Hepatocyte (in vitro differentiated cells): ENCODE measurements at regions not wholly inside any gene's neighbourhood (a gene's known extent, or its start where the extent isn't known, plus 50 kb on each side); places are given as distances from the start of the nearest gene placed in this dataset.

ENCODE experiments used
- DNase-seq: peaks from one replicate; pipeline ENCODE4 v3.0.0-alpha.2; 2016; ENCODE audit warnings: low spot score
- H2AFZ ChIP-seq: fragments of 200-600 bp; sonication (generic); 2 replicates; pipeline ENCODE4 v1.6.0; 2016; ENCODE audit warnings: antibody characterized with exemption, mild to moderate bottlenecking
- H3K27ac ChIP-seq: fragments of 200-600 bp; sonication (generic); 2 replicates; pipeline ENCODE4 v1.5.1; 2016; ENCODE audit warnings: mild to moderate bottlenecking
- H3K27me3 ChIP-seq: fragments of 200-600 bp; sonication (generic); 2 replicates; pipeline ENCODE4 v1.6.1; 2016
- H3K36me3 ChIP-seq: fragments of 200-600 bp; sonication (generic); replicated peaks from 2 replicates; pipeline ENCODE4 v1.5.1; 2016; ENCODE audit warnings: low read depth; ENCODE audit not compliant: insufficient read depth
- H3K4me1 ChIP-seq: fragments of 200-600 bp; sonication (generic); 2 replicates; pipeline ENCODE4 v1.5.1; 2016; ENCODE audit warnings: mild to moderate bottlenecking, moderate library complexity; ENCODE audit not compliant: insufficient read depth
- H3K4me2 ChIP-seq: fragments of 200-600 bp; sonication (generic); 2 replicates; pipeline ENCODE4 v1.6.0; 2016
- H3K4me3 ChIP-seq: fragments of 200-600 bp; sonication (generic); 2 replicates; pipeline ENCODE4 v1.5.1; 2016; ENCODE audit warnings: mild to moderate bottlenecking
- H3K79me2 ChIP-seq: fragments of 200-600 bp; sonication (generic); 2 replicates; pipeline ENCODE4 v1.6.0; 2017; ENCODE audit warnings: mild to moderate bottlenecking
- H3K9me2 ChIP-seq: fragments of 200-600 bp; sonication (generic); replicated peaks from 2 replicates; pipeline ENCODE4 v1.6.0; 2017; ENCODE audit warnings: mild to moderate bottlenecking; ENCODE audit not compliant: insufficient read depth
- H3K9me3 ChIP-seq: fragments of 200-600 bp; sonication (generic); 2 replicates; pipeline ENCODE4 v1.5.1; 2016; ENCODE audit warnings: low read depth, mild to moderate bottlenecking
- H4K20me1 ChIP-seq: fragments of 200-600 bp; sonication (generic); 2 replicates; pipeline ENCODE4 v1.6.0; 2016; ENCODE audit warnings: mild to moderate bottlenecking; ENCODE audit not compliant: insufficient read depth, poor library complexity, severe bottlenecking
- CTCF ChIP-seq: fragments of 200-600 bp; sonication (generic); IDR thresholded peaks from 2 replicates; pipeline ENCODE4 v1.5.1; 2016; ENCODE audit warnings: antibody characterized with exemption, mild to moderate bottlenecking; ENCODE audit not compliant: poor library complexity
- EZH2 ChIP-seq: fragments of 200-600 bp; sonication (generic); IDR thresholded peaks from 2 replicates; pipeline ENCODE4 v1.6.1; 2016; ENCODE audit warnings: antibody characterized with exemption, mild to moderate bottlenecking, borderline replicate concordance
- EZH2phosphoT487 ChIP-seq: fragments of 200-600 bp; sonication (generic); IDR thresholded peaks from one replicate; pipeline ENCODE4 v1.6.1; 2018; ENCODE audit warnings: antibody characterized with exemption, mild to moderate bottlenecking, low read depth, moderate library complexity; ENCODE audit not compliant: unreplicated experiment, severe bottlenecking
- WGBS: methylation state at CpG from one replicate; pipeline ENCODE4 v1.1.6; 2016; ENCODE audit warnings: low lambda C conversion rate; ENCODE audit errors: missing lambda C conversion rate; 5-methylcytosine and 5-hydroxymethylcytosine counted together

- Histone ChIP-seq H3K4me1 (no peaks in the 10 kb centered on the region), H2AFZ (no peak overlapping the region), H3K79me2 (no peaks in the 10 kb centered on the region), H4K20me1 (no peaks in the 10 kb centered on the region), H3K36me3 (no peaks in the 10 kb centered on the region), H3K4me3 (no peak overlapping the region), H3K4me2 (no peak overlapping the region), H3K27ac (no peak overlapping the region), H3K9me2 (no peaks in the 10 kb centered on the region), H3K9me3 (no peaks in the 10 kb centered on the region), H3K27me3 (no peaks in the 10 kb centered on the region)
- 53% methylated on average over 9 of the region's 9 CpGs for WGBS
- no peak for DNase-seq
- TF ChIP-seq EZH2phosphoT487 (no peak), CTCF (no peak), EZH2 (no peak)
These were observed 177.9 kb downstream of the NRP2 start for GRCh38 chr2:205860181-205860580.

- no peaks in the 10 kb centered on the region for H3K9me2 ChIP-seq
- no peaks in the 10 kb centered on the region for H3K4me1 ChIP-seq
- TF ChIP-seq EZH2 (no peak), CTCF (no peak), EZH2phosphoT487 (no peak)
- no peak overlapping the region for H3K4me2 ChIP-seq
- H3K27ac ChIP-seq: no peak overlapping the region
- no peaks in the 10 kb centered on the region for H3K9me3 ChIP-seq
- H4K20me1 ChIP-seq: no peaks in the 10 kb centered on the region
- no peaks in the 10 kb centered on the region for H3K27me3 ChIP-seq
- no peaks in the 10 kb centered on the region for H3K36me3 ChIP-seq
- H3K79me2 ChIP-seq: no peaks in the 10 kb centered on the region
- no peak for DNase-seq
- H2AFZ ChIP-seq: no peak overlapping the region
- H3K4me3 ChIP-seq: no peak overlapping the region
- WGBS: 88% methylated on average over 16 of the region's 16 CpGs
These were observed 176.7 kb downstream of the NRP2 start for GRCh38 chr2:205858881-205859441.

GRCh38 chr2:205858275-205858674 is 176.0 kb downstream of the NRP2 start:
- Histone ChIP-seq H3K9me3 (no peaks in the 10 kb centered on the region), H2AFZ (no peak overlapping the region), H3K4me1 (no peaks in the 10 kb centered on the region), H3K79me2 (no peaks in the 10 kb centered on the region), H3K27ac (no peak overlapping the region), H3K4me2 (no peak overlapping the region), H3K27me3 (no peaks in the 10 kb centered on the region), H3K4me3 (no peak overlapping the region), H4K20me1 (no peaks in the 10 kb centered on the region), H3K36me3 (no peaks in the 10 kb centered on the region), H3K9me2 (no peaks in the 10 kb centered on the region)
- 92% methylated on average over 3 of the region's 3 CpGs for WGBS
- TF ChIP-seq EZH2: no peak
- no peak for DNase-seq

- no peaks in the 10 kb centered on the region for H3K27me3 ChIP-seq
- no peaks in the 10 kb centered on the region for H3K36me3 ChIP-seq
- no peaks in the 10 kb centered on the region for H3K9me3 ChIP-seq
- no peaks in the 10 kb centered on the region for H3K9me2 ChIP-seq
- no peak overlapping the region for H3K27ac ChIP-seq
- 85% methylated on average over 13 of the region's 13 CpGs for WGBS
- no peak overlapping the region for H3K4me3 ChIP-seq
- no peaks in the 10 kb centered on the region for H3K79me2 ChIP-seq
- no peak for DNase-seq
- H4K20me1 ChIP-seq: no peaks in the 10 kb centered on the region
- TF ChIP-seq EZH2: no peak
- TF ChIP-seq CTCF: no peak
- TF ChIP-seq EZH2phosphoT487: no peak
- no peak overlapping the region for H2AFZ ChIP-seq
- no peak overlapping the region for H3K4me2 ChIP-seq
- no peaks in the 10 kb centered on the region for H3K4me1 ChIP-seq
These were observed 175.4 kb downstream of the NRP2 start for GRCh38 chr2:205857520-205858237.
